ENCODE measurements at regions not wholly inside any gene's neighbourhood (a gene's known extent, or its start where the extent isn't known, plus 50 kb on each side); places are given as distances from the start of the nearest gene placed in this dataset.

DNA sequence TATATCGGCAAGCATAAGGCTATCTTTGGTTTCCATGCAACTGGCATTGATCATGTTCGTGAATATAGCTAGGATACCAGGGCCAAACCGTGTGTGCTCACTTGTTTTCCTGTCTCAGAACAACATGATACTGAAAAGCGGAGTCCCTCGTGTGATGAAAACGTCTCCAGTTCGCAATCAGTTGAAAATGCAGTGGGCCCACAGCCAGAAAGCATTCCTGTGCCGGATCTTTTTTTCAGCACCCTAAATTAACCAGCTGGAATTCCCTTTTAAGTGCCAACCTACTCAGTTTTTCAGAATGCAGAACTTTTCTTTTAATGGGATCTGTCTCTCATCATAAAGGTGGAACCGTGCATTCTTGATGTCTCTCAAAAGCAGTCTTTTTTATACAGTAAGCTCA is 130.8 kb upstream of the FRG1 start:
- no peak for TF ChIP-seq FOXP2 (optimal IDR thresholded peaks at IDR 0.05; ENCODE audit: borderline replicate concordance, extremely low read depth, extremely low read length, insufficient read depth)
- TF ChIP-seq SIN3A (IDR thresholded peaks at IDR 0.05; ENCODE audit: borderline replicate concordance, insufficient read depth, low read length), result no peak
- TF ChIP-seq TAF1 (IDR thresholded peaks at IDR 0.05; ENCODE audit: borderline replicate concordance, insufficient read depth, low read length), result no peak
- TF ChIP-seq, protein P1, sequence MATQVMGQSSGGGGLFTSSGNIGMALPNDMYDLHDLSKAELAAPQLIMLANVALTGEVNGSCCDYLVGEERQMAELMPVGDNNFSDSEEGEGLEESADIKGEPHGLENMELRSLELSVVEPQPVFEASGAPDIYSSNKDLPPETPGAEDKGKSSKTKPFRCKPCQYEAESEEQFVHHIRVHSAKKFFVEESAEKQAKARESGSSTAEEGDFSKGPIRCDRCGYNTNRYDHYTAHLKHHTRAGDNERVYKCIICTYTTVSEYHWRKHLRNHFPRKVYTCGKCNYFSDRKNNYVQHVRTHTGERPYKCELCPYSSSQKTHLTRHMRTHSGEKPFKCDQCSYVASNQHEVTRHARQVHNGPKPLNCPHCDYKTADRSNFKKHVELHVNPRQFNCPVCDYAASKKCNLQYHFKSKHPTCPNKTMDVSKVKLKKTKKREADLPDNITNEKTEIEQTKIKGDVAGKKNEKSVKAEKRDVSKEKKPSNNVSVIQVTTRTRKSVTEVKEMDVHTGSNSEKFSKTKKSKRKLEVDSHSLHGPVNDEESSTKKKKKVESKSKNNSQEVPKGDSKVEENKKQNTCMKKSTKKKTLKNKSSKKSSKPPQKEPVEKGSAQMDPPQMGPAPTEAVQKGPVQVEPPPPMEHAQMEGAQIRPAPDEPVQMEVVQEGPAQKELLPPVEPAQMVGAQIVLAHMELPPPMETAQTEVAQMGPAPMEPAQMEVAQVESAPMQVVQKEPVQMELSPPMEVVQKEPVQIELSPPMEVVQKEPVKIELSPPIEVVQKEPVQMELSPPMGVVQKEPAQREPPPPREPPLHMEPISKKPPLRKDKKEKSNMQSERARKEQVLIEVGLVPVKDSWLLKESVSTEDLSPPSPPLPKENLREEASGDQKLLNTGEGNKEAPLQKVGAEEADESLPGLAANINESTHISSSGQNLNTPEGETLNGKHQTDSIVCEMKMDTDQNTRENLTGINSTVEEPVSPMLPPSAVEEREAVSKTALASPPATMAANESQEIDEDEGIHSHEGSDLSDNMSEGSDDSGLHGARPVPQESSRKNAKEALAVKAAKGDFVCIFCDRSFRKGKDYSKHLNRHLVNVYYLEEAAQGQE (IDR thresholded peaks at IDR 0.05; ENCODE audit: insufficient read depth in 1 of 2, low read depth in 2 of 2, low read length in 2 of 2), result no peak
- TF ChIP-seq POLR2AphosphoS5 (IDR thresholded peaks at IDR 0.05; ENCODE audit: low read depth, low read length), result no peak

DNA sequence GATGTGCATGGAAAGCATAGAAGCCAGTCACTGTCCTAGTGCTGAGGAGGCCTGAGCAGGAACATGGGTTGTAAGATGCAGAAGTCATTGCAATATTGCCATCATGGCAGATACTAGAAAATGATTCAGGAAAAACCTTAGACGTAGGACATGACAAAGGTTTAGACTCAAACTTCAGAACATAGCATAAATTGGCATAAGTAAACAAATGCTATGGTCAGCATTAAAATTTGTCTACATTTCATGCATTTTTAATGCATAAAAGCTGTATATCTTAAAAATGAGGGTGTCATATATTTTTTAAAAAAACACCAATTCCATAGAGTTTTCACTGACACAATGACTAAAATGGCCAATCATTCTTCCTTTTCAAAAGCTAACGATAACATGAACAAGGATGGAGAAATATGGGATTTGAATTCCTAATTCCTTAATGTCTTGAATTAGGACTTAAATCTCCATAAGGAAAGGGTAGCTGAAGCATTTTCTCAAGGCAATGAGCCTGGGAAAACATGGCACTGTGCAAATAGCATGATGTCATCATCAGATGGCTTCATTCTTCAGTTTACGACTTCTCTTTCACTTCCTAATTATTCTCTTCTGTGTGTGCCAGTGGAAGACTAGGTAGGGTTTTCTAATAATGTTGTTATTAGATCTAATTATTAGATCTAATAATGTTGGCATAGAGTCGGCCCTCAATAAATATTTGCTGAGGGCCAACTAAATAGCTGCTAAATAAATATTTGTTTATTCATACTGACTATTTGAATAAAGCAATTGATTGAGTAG is 125.1 kb upstream of the FRG1 start:
- TF ChIP-seq TAF1 (IDR thresholded peaks at IDR 0.05; ENCODE audit: borderline replicate concordance, insufficient read depth, low read length), result no peak
- no peak for TF ChIP-seq POLR2AphosphoS5 (IDR thresholded peaks at IDR 0.05; ENCODE audit: low read depth, low read length)
- TF ChIP-seq SIN3A (IDR thresholded peaks at IDR 0.05; ENCODE audit: borderline replicate concordance, insufficient read depth, low read length), result no peak
- no peak for TF ChIP-seq FOXP2 (optimal IDR thresholded peaks at IDR 0.05; ENCODE audit: borderline replicate concordance, extremely low read depth, extremely low read length, insufficient read depth)
- TF ChIP-seq, protein P1 (IDR thresholded peaks at IDR 0.05; ENCODE audit: insufficient read depth in 1 of 2, low read depth in 2 of 2, low read length in 2 of 2), result no peak

DNA sequence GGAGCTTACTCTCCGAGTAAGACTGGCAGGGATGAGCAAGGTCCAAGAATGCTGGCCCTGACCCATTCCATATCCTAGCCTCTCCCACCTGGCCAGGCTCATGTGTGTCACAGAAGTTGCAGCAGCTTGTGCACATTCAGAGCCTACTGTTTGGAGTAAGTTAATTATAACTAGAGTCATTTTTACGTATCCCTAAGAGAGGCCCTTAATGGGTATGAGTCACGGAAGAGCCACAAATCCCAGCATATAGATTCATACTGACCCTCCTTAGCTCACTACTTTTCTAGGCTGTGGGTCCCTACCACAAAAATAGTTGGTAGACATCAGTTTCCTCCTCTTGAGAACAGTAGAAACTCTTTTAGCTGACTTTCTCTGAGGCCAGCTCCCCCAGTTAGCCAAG is 118.3 kb upstream of the FRG1 start:
- TF ChIP-seq FOXP2 (optimal IDR thresholded peaks at IDR 0.05; ENCODE audit: borderline replicate concordance, extremely low read depth, extremely low read length, insufficient read depth) (no peak), TAF1 (IDR thresholded peaks at IDR 0.05; ENCODE audit: borderline replicate concordance, insufficient read depth, low read length) (no peak), SIN3A (IDR thresholded peaks at IDR 0.05; ENCODE audit: borderline replicate concordance, insufficient read depth, low read length) (no peak), POLR2AphosphoS5 (IDR thresholded peaks at IDR 0.05; ENCODE audit: low read depth, low read length) (no peak)
- TF ChIP-seq, protein P1 (IDR thresholded peaks at IDR 0.05; ENCODE audit: insufficient read depth in 1 of 2, low read depth in 2 of 2, low read length in 2 of 2), result no peak

DNA sequence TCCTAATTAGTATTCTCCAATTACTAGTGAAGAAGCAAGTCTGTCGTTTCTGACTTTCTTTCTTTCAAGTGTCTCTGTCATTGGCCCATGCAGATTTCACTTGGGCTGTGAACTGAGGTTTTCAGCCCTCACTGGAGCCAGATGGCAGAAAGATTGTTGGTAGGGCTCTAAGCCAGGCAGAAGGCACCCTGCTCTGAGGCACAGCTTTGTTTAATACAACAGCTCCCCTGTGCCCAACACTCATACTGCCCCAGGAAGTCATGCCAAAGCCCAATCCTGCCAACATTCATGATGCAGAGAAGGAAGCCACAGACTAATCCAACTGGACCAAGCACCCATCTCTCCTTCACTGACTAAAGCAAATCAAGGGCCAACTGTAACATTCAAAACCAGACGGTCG is 117.1 kb upstream of the FRG1 start:
- TF ChIP-seq, protein P1 (IDR thresholded peaks at IDR 0.05; ENCODE audit: insufficient read depth in 1 of 2, low read depth in 2 of 2, low read length in 2 of 2), result no peak
- TF ChIP-seq SIN3A (IDR thresholded peaks at IDR 0.05; ENCODE audit: borderline replicate concordance, insufficient read depth, low read length) (no peak), POLR2AphosphoS5 (IDR thresholded peaks at IDR 0.05; ENCODE audit: low read depth, low read length) (no peak), TAF1 (IDR thresholded peaks at IDR 0.05; ENCODE audit: borderline replicate concordance, insufficient read depth, low read length) (no peak), FOXP2 (optimal IDR thresholded peaks at IDR 0.05; ENCODE audit: borderline replicate concordance, extremely low read depth, extremely low read length, insufficient read depth) (no peak)
